Activated T-helper 2 cell treated with anti-CD3 and anti-CD28 coated beads, Interferon-gamma antibody, Interleukin-2, Interleukin-4, amounts not matched to agents 10 μg/mL and 5 μg/mL and 100 μg/mL, durations not matched to agents 14 hours and 24 hours and 36 hours (primary cell): ENCODE measurements at regions not wholly inside any gene's neighbourhood (a gene's known extent, or its start where the extent isn't known, plus 50 kb on each side); places are given as distances from the start of the nearest gene placed in this dataset.

Experiments
- DNase-seq: peaks from one replicate; pipeline ENCODE4 v3.0.0; 2021; ENCODE audit warnings: low spot score
- H3K27ac Mint-ChIP-seq: one replicate; pipeline ENCODE4 v1.8.0; 2021; ENCODE audit warnings: mixed read lengths
- H3K27me3 Mint-ChIP-seq: one replicate; pipeline ENCODE4 v1.8.0; 2021; ENCODE audit warnings: low read depth, mixed read lengths
- H3K36me3 Mint-ChIP-seq: one replicate; pipeline ENCODE4 v1.8.0; 2021; ENCODE audit warnings: low read depth, mixed read lengths
- H3K4me1 Mint-ChIP-seq: one replicate; pipeline ENCODE4 v1.8.0; 2021; ENCODE audit warnings: low read depth, mixed read lengths
- H3K4me3 Mint-ChIP-seq: one replicate; pipeline ENCODE4 v1.8.0; 2021; ENCODE audit warnings: low read depth, mild to moderate bottlenecking, moderate library complexity, mixed read lengths
- H3K9me3 Mint-ChIP-seq: one replicate; pipeline ENCODE4 v1.8.0; 2021; ENCODE audit warnings: mixed read lengths
- intact Hi-C: fragments of 100-400 bp; cut with micrococcal nuclease; formaldehyde crosslinking; loops from one replicate; pipeline ENCODE4 v1.15.1; 2023

GRCh38 chr5:165296401-165297130, 1791.1 kb downstream of the MAT2B start:
- DNase-seq, result no peak
- H3K27me3 Mint-ChIP-seq, result no peaks in the 10 kb centered on the region
- H3K4me1 Mint-ChIP-seq, result no peaks in the 10 kb centered on the region
- intact Hi-C loops, result no loop called here
- peaks cover 7% of the 10 kb centered on the region for H3K9me3 Mint-ChIP-seq
- H3K36me3 Mint-ChIP-seq, result no peaks in the 10 kb centered on the region
- H3K4me3 Mint-ChIP-seq, result no peak overlapping the region
- no peak overlapping the region for H3K27ac Mint-ChIP-seq

- H3K4me3 Mint-ChIP-seq, result no peak overlapping the region
- peaks cover under 1% of the 10 kb centered on the region for H3K9me3 Mint-ChIP-seq
- intact Hi-C loops, result no loop called here
- no peaks in the 10 kb centered on the region for H3K27me3 Mint-ChIP-seq
- no peaks in the 10 kb centered on the region for H3K4me1 Mint-ChIP-seq
- DNase-seq, result no peak
- H3K36me3 Mint-ChIP-seq, result no peaks in the 10 kb centered on the region
- no peak overlapping the region for H3K27ac Mint-ChIP-seq
Observed at GRCh38 chr5:165304193-165304827, 1798.9 kb downstream of the MAT2B start.

GRCh38 chr5:165305596-165305995, 1800.2 kb downstream of the MAT2B start:
- no peaks in the 10 kb centered on the region for H3K27me3 Mint-ChIP-seq
- no peak overlapping the region for H3K27ac Mint-ChIP-seq
- H3K9me3 Mint-ChIP-seq, result no peaks in the 10 kb centered on the region
- H3K4me3 Mint-ChIP-seq, result no peak overlapping the region
- H3K4me1 Mint-ChIP-seq, result no peaks in the 10 kb centered on the region
- H3K36me3 Mint-ChIP-seq, result no peaks in the 10 kb centered on the region
- intact Hi-C loops, result no loop called here
- no peak for DNase-seq

- H3K9me3 Mint-ChIP-seq, result no peaks in the 10 kb centered on the region
- no peaks in the 10 kb centered on the region for H3K27me3 Mint-ChIP-seq
- no peaks in the 10 kb centered on the region for H3K4me1 Mint-ChIP-seq
- no peaks in the 10 kb centered on the region for H3K36me3 Mint-ChIP-seq
- no peak for DNase-seq
- intact Hi-C loops, result no loop called here
- H3K27ac Mint-ChIP-seq, result no peak overlapping the region
- H3K4me3 Mint-ChIP-seq, result no peak overlapping the region
Observed at GRCh38 chr5:165309446-165309845, 1804.0 kb downstream of the MAT2B start.

DNA sequence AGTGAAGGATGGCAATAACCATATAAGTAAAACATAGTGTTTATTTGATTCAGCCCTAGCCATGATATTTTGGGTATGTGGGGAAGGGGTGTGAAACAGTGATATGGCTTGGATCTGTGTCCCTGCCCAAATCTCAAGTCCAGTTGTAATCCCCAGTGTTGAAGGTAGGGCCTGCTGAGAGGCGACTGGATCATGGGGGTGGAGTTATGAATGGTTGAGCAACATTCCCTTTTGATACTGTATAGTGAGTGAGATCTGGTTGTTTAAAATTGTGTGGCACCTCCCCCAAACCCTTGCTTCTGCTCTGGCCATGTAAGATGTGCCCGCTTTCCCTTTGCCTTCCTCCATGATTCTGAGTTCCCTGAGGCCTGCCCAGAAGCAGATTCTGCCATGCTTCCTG, 1804.6 kb downstream of the MAT2B start:
- intact Hi-C loops, result no loop called here
- Mint-ChIP-seq H3K4me3 (no peak overlapping the region), H3K9me3 (no peaks in the 10 kb centered on the region), H3K4me1 (no peaks in the 10 kb centered on the region), H3K36me3 (no peaks in the 10 kb centered on the region), H3K27me3 (no peaks in the 10 kb centered on the region), H3K27ac (no peak overlapping the region)
- DNase-seq, result no peak

DNA sequence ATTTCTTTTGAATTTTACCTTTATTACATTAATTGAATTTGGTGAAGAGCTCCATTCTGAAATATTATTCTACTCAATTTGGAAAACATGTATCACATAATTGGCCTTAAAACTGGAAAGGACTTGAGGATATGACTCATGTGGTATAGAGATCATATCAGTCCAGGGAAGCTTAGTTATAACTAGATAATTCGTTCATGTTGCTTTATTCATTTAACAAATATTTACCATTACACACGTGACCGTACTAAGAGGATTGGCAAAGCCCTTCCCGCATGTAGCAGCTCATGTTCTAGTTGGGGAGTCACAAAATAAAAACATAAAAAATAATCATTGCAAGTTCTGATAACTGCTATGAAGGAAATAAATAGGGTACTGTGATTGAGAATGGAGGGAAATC, 1816.5 kb downstream of the MAT2B start:
- Mint-ChIP-seq H3K27me3 (no peaks in the 10 kb centered on the region), H3K27ac (no peak overlapping the region), H3K4me1 (no peaks in the 10 kb centered on the region), H3K9me3 (peaks cover 15% of the 10 kb centered on the region), H3K36me3 (no peaks in the 10 kb centered on the region), H3K4me3 (no peak overlapping the region)
- DNase-seq, result no peak
- intact Hi-C loops, result no loop called here

DNA sequence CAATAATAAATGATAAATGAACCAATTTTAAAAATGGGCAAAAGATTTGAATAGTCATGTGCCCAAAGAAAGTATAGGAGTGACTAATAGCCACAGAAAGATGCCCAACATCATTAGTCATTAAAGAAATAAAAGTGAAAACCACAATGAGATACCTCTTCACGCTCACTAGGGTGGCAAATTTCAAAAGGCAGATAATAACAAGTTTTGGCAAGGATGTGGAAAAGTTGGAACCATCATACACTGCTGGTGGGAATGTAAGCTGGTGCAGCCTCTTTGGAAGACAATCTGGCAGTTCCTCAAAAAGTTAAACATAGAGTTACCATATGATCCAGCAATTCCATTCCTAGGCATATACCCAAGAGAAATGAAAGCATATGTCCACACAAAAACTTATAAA, 1819.8 kb downstream of the MAT2B start:
- Mint-ChIP-seq H3K27ac (no peak overlapping the region), H3K9me3 (peaks cover 5% of the 10 kb centered on the region), H3K4me1 (no peaks in the 10 kb centered on the region), H3K27me3 (no peaks in the 10 kb centered on the region), H3K4me3 (no peak overlapping the region), H3K36me3 (no peaks in the 10 kb centered on the region)
- no peak for DNase-seq
- intact Hi-C loops, result no loop called here

- Mint-ChIP-seq H3K4me3 (no peak overlapping the region), H3K36me3 (no peaks in the 10 kb centered on the region), H3K9me3 (peaks cover under 1% of the 10 kb centered on the region), H3K27ac (no peak overlapping the region), H3K27me3 (no peaks in the 10 kb centered on the region), H3K4me1 (no peaks in the 10 kb centered on the region)
- intact Hi-C loops, result no loop called here
- DNase-seq, result no peak
Observed at GRCh38 chr5:165327631-165328030, 1822.2 kb downstream of the MAT2B start.

DNA sequence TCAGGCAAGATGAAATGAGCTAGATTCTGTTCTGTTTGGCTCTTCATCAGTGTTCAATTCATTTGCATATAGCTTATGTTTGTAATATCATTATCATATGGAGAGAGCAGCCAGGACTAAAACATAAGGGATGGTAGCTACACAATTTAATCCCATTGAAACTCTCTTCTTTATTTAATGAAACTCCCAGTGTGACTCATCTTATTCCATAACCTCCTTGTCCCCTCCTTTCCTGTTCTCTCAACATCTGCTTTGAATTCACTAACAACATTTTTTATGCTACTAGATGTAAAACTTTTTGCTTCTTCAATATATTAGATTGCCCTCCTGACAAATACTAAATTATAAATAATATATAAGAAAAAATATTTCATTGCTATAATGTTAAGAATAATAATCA, 1823.4 kb downstream of the MAT2B start:
- no peaks in the 10 kb centered on the region for H3K9me3 Mint-ChIP-seq
- DNase-seq, result no peak
- no peaks in the 10 kb centered on the region for H3K4me1 Mint-ChIP-seq
- no peak overlapping the region for H3K4me3 Mint-ChIP-seq
- H3K27ac Mint-ChIP-seq, result no peak overlapping the region
- no peaks in the 10 kb centered on the region for H3K27me3 Mint-ChIP-seq
- intact Hi-C loops, result no loop called here
- H3K36me3 Mint-ChIP-seq, result no peaks in the 10 kb centered on the region

GRCh38 chr5:165333623-165334022, 1828.2 kb downstream of the MAT2B start:
- Mint-ChIP-seq H3K4me1 (no peaks in the 10 kb centered on the region), H3K36me3 (no peaks in the 10 kb centered on the region), H3K27ac (no peak overlapping the region), H3K27me3 (no peaks in the 10 kb centered on the region), H3K4me3 (no peak overlapping the region), H3K9me3 (no peaks in the 10 kb centered on the region)
- intact Hi-C loops, result no loop called here
- DNase-seq, result no peak

DNA sequence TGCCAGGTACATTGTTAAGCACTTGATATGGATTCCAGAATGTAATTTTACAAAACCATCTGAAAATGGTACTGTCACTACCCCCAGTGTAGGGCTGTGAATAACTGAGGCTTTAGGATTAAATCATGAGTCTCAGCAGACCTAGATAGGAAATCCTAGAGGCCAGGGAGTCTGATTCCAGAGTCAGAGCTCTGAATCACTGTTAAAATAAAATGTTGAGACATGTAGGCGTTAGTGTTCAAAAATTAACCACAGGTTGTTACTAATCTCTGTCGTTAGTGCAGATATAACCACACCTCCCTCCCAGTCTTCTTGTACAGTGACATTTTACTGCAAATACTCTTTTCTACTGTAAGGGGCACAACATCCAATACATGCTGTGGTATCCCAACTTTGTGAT, 1828.8 kb downstream of the MAT2B start:
- Mint-ChIP-seq H3K4me3 (no peak overlapping the region), H3K36me3 (no peaks in the 10 kb centered on the region), H3K27me3 (no peaks in the 10 kb centered on the region), H3K27ac (no peak overlapping the region), H3K4me1 (no peaks in the 10 kb centered on the region), H3K9me3 (no peaks in the 10 kb centered on the region)
- no peak for DNase-seq
- intact Hi-C loops, result no loop called here

- Mint-ChIP-seq H3K9me3 (peaks cover 13% of the 10 kb centered on the region), H3K27me3 (no peaks in the 10 kb centered on the region), H3K27ac (no peak overlapping the region), H3K4me1 (no peaks in the 10 kb centered on the region), H3K4me3 (no peak overlapping the region), H3K36me3 (no peaks in the 10 kb centered on the region)
- intact Hi-C loops, result no loop called here
- no peak for DNase-seq
Observed at GRCh38 chr5:165349735-165350134, 1844.3 kb downstream of the MAT2B start.

DNA sequence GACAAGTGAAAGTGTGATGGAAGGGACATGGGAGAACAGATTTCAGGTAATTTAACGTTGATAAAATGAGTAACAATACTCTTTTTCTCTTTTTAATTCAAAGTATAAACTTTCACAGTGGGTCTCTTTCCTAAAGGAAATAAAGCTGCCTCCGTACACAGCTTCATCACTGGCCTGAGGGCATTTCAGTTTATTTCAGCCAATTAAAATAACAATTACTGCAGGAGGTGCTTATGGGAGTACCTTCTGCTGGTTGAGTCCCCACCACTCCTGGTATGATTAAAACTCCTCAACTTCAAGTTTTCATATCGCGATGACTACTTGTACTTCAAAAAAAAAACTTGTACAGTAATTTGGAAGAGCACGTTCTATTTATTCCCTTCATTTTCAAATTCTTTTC, 1845.9 kb downstream of the MAT2B start:
- intact Hi-C loops, result no loop called here
- H3K27me3 Mint-ChIP-seq, result no peaks in the 10 kb centered on the region
- H3K9me3 Mint-ChIP-seq, result peaks cover 13% of the 10 kb centered on the region
- H3K4me1 Mint-ChIP-seq, result no peaks in the 10 kb centered on the region
- H3K4me3 Mint-ChIP-seq, result no peak overlapping the region
- H3K27ac Mint-ChIP-seq, result no peak overlapping the region
- DNase-seq, result no peak
- no peaks in the 10 kb centered on the region for H3K36me3 Mint-ChIP-seq
